ENCODE measurements at regions not wholly inside any gene's neighbourhood (a gene's known extent, or its start where the extent isn't known, plus 50 kb on each side); places are given as distances from the start of the nearest gene placed in this dataset.
"Not testable (repeated sequence)": the region's sequence is repeated elsewhere in the genome, so short reads cannot be mapped to it uniquely, and the experiment has no call there.

DNA sequence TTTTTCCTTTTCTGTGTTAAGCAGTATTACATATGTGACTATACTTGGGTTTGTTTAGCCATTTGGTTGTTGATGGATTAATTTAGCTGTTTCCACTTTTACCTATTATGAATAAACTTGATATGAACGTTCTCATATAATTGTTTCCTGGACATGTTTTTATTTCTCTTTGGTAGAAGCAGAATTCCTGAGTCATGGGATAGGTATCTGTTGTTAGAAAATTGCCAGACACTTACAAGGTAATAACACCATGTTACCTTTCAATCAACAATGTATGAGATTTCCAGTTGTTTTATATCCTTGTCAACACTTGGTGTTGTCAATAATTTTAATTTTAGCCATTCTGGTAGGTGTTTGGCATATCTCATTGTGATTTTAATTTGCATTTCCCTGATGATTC is 475.4 kb downstream of the IGSF11 start:
- DNase-seq (ENCODE audit: low read depth) = no peak

DNA sequence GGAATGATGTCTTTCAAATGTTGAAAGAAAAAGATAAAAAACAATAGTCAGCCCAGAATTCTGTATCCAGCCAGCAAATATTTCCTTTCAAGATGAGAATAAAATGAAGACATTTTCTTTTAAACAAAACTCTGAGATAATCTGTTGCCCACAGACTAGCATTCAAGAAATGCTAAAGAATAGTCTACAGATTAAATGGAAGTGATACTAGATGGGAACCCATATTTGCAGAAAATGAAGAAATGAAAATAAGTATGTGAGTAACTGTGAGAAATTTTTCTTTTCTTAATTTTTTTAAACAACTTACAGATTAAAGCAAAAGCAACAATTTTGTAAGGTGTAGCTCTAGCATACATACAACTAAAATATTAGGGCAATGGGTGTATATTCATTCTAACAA is 469.8 kb downstream of the IGSF11 start:
- DNase-seq (ENCODE audit: low read depth) = no peak

DNA sequence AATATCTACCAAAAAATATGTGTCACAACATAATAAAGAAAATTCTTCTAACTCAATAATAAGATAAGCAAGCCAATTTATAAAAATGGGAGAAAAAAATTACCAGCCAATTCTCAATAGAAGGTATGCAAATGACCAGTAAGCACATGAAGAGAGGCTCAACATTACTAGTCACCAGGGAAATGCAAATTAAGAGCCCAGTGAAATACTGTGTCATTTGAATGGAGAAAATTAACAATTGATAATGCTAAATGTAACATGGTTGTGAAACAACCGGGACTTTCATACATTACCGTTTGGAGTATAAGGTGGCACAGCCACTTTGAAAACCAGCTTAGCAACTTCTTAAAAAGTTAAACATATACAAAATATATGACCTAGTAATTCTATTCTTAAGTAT is 460.7 kb downstream of the IGSF11 start:
- DNase-seq (ENCODE audit: low read depth) = no peak

DNA sequence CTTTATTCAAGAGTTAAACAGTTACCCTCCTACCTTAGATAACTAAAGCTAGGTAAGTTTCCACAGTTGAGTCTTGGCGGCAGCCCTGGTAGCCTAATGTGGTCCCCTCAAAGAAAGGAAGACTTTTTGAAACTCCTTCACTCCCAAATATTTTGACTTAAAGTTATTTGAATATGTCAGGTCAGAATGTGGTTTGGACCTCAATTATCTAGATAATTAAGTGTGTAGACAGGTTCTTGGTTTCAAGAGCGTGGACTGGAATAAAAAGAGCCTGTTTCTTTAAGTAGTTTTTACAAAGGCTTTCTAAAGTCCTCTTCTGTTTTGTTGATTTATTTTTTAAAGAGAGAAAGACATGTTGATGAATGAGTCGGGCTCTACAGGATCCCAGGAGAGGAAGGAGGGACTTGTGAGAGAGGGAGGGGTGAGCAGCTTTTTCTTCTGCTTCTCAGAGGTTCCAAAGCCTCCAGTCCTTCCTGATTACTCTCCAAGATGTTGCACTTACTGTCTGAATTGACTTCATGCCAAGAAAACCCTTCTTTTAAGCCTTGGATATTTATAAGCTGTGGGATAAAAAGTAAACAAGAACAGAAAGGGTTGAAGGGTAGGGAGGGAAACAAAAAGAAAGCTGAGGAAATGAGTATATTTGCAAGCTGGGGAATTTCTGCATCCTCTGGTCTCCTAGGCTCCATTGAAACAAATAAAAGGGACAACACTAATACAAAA is 457.4 kb downstream of the IGSF11 start:
- DNase-seq (ENCODE audit: low read depth) = no peak

DNA sequence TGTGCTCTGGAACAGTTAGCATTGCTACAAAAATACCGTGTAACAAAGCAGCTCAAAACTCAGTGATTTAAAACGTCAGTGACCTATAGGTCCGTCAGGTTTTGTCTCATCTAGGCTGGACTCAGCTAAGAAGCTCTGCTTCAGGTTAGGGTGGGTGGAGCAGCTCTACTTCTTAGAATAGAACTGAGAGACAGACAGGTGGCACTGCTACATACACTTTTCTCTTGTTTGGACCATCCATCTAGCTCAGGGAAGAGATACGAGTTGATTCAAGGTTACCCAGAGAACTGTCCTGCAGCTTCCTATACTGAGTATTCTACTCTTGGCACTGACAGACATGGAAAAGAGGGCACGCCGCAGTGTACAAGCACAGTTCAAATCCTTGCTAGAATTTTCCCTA is 456.1 kb downstream of the IGSF11 start:
- no peak for DNase-seq (ENCODE audit: low read depth)

DNA sequence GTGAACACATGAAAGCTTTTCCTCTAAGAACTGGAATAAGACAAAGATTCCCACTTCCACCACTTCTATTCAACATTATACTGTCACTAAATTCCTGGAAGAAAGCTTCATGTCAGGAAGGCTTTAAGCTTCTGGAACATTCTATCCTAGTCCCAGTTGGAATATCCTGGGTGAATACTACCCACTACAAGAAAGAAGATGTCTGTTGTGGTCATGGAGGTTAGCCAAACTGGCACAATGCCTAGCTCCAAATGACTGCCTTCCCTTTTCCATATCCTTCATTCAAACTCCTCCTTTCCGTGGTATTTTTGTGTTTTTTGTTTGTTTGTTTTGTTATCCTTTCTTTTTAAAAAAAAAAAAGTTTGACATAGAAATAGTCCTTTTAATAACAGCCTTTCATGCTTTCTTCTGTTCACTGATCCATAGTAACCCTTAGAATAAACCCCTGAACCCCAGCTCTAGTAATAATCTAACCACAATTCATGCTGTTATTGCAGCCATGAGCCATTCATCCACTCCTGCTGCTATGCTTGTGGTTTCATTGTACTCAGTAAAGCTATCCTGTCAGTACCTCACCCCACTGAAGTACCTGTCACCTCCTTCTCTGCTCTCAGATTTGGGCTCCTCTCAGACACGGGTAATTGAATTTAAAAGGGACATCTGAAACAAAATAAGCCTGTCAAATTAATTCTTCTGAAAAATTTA is 447.5 kb downstream of the IGSF11 start:
- no peak for DNase-seq (ENCODE audit: low read depth)

DNA sequence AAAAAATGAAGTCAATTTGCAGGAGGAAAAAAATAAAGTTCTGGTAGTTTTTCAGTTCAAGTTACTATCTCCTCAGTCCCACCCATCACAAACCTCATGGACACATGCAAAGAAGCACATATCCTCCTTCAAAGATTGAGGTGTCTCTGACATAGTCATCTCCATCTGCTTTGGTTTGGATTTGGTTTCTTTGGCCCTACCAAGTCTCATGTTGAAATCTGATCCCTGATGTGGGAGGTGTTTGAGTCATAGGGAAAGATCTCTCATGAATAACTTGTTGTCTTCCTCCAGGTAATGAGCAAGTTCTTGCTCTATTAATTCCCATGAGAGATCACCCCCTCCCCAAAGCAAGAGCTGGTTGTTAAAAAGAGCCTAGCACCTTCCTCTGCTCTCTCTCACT is 446.8 kb downstream of the IGSF11 start:
- no peak for DNase-seq (ENCODE audit: low read depth)

DNA sequence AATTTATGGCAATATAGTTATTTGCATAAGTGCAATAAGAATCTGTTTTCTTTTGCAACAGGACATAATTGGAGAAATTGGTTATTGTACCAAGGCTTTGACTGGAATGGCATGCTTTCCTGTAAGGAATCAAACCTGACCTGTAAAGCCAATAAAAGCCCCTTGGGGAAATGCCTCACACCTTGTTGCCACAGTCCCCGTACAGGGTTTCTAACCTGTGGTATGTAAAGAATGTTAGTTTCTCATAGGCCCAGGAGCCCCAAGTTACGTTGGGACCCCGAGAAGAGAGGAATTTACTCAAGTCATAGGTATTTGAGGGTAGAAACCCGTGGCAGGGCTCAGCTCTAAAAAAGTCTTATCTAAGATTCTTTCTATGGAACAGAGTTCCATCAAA is 441.4 kb downstream of the IGSF11 start:
- no peak for DNase-seq (ENCODE audit: low read depth)

DNA sequence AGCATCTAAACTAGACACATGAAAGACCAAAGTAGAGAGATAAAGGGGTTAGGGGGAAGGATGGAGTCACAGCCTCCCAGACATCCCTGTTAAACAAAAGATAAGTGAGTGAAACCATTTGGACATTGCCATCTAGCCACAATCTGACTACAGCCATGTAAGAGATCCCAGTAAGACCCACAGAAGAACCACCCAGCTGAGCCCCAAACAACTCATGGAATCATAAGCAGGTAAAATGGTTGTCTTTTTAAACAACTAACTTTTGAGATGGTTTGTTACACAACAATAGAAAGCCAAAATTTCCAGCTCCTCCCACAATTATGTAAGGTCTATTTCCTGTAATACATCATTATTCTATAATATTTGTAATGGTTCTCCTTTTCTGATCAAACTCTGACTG is 437.5 kb downstream of the IGSF11 start:
- no peak for DNase-seq (ENCODE audit: low read depth)

DNA sequence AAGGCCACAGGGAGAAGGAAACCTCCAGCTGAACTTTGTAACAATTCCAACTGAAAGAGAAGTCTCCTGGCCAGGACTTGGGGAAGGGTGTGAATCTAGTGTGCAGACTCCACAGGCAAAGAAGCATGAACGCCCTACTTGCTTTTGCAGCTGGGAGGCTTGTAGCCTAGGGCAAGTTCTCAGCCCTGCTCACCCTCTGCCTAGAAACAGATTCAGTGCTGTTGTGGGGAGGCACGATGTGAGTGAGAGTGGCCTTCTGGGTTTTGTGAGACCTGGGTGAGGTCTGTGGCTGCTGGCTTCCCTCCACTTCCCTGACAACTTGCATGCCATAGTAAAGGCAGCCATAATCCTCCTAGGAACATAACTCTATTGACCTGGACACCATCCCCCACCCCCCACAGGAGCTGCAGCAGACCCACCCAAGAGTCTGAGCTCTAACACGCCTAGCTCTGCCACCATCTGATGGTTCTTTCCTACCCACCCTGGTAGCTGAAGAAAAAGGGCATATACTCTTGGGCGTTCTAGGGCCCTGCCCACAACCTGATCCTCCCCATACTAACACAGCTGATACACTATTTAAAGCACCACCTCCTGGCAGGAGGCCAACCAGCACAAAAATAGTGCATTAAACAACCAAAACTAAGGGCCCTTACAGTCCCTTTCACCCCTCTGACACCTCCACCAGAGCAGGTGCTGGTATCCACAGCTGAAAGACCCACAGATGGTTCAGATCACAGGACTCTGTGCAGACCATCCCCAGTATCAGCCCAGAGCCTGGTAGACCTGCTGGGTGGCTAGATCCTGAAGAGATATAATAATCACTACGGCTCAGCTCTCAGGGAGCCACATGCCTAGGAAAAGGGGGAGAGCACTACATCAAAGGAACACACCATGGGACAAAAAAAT is 426.5 kb downstream of the IGSF11 start:
- no peak for DNase-seq (ENCODE audit: low read depth)

DNA sequence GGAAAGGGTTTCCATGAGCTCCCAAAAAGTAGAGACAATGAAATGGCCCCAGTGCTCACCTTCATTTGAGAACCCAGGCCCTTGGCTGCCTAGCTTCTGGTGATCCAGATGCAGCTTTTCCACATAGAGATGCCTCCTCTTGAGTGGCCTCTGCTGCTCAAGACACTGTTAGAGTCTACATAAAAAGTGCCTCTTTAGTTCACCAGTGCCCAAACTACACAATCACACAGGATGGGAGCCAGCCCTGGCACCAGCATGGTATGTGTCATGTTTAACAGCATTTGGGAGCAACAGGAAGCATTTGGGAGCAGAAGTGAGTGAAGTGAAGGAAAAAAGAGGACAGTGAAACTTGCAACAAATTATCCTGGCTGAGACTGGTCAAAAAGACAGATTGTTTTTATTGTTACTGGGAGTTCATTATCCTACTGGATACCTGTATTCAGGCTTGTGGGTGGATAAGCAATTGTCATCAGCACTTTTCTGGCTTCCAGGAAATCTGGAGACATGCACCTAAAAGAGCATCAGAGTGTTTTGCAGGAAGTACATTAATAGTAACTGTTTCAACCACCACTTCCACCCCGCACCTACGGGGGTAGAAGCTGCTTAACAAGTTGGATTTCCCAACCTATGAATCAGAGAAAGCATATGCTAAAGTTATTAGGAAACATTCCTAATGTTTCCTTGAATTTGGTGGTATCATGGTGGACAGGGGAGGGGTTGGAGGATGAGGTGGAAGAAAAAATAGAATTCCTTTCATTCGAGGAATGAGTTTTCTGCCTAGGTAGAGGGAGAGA is 416.2 kb downstream of the IGSF11 start:
- no peak for DNase-seq (ENCODE audit: low read depth)

DNA sequence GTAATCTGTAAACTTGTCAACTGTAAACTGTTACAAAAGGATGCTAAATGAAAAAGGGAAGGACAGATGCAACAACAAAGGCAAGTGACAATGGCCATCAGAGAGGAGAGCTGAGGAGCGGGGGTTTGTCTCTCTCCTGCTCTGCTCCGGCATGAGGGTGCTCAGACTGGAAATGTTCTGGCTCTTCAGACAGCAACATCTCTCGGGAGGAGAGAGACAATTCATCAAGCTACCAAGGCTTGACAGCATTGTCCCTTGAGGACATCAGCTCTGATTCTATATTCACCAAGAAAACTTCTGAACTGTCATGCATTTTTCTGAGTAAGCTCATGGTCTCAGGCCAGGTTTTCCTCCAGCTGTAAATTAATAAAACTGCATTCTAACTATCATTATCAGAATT is 408.2 kb downstream of the IGSF11 start:
- no peak for DNase-seq (ENCODE audit: low read depth)

DNA sequence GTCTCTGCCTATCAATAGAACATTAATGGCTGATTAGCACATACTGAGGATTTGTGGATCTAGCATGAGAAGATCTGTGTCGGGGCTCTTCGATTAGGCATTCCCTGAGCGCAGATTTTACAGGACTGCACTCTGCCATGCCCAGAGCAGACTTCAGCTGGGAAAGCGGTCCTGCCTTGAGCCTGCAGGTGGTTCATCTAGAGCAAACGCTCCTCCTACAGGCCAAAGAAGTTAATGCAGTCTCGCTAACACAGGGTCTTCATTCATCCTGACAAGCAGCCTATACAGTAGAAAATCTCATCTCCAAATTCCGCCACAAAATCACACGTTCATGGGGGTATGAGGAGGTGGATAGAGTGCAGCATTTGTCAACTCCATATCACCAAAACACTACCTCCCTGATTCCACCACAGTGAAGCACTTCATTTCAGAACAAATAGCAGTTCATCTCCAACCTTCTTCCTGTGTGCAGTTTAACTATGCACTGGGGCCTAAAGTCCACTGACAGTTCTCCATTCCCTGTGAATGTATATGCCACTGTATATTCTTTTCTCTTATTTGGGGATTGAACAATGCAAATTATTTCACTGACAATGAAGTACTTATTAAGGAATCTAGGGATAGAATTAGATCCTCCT is 405.8 kb downstream of the IGSF11 start:
- peak; percentile 2 for DNase-seq (ENCODE audit: low read depth)

DNA sequence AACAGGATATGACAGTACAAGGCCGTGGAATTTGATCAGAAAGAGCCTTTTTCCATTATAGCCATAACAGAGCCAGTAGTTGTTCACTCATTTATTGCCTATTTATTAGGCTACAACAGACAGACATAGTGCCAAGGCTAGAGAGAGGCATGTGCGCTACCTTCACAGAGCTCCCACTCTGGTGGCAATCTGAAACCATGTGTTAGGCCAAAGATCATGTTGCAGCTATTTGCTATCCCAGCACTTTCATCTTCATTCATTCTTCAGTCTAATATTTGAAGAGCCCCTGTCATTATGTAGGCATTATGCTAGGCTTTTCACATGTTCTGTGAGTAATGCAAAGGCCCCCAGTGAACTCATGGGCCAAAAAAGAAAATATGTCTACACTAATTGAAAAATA is 404.8 kb downstream of the IGSF11 start:
- no peak for DNase-seq (ENCODE audit: low read depth)

DNA sequence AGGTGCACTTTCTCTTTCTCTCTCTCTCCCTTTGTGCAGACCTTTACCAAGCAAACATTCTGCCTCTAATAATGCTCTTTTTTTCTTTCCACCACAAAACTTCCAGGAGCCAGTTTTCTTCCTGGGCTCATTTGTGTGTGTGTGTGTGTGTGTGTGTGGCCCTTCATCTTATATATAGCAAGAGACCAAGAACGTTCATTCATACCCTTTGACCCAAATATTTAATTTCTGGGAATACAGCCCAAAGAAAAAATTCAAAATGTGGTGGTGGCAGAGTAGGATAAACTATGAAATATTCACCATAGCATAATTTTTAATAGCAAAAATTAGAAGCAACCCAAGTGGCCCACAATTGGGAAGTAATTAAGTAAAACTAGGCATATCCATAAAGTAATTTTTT is 398.9 kb downstream of the IGSF11 start:
- DNase-seq (ENCODE audit: low read depth) = no peak

DNA sequence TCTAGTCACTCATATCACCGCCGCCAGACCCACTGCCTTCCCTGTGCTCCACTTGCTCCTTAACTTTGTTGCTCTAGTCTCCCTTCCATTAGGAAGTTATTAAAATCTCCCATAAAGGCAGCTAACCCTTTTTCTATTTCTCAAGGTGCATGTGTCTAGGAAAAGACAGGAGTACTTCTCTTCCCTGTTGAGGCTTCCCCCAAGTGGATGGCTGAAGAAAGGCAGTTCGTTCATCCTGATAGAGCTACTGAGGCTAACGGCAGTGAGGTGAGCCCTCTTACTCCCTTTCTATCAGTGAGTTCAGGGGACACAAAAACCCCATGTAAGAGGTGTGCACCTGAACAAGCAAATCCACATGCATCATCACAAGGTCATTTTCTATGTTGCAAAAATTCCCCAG is 397.8 kb downstream of the IGSF11 start:
- no peak for DNase-seq (ENCODE audit: low read depth)

DNA sequence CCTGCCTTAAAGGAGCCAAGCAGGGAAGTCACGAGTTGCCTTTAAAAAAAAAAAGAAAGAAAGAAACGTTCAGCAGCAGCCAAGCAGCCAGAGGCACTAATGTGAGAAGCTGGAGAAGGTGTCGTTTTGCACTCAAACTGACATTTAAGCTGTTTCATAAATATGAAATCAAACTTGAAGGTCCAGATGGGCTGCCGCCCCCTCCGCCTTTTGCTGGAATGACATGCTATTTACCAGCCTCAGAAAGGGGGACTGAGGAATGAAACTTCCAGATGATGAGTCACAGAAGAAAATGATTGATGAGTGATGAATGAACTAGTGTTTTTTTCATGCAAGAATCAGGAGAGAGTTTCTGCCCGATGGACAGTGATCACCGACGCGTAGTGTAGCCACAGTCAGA is 396.8 kb downstream of the IGSF11 start:
- no peak for DNase-seq (ENCODE audit: low read depth)

DNA sequence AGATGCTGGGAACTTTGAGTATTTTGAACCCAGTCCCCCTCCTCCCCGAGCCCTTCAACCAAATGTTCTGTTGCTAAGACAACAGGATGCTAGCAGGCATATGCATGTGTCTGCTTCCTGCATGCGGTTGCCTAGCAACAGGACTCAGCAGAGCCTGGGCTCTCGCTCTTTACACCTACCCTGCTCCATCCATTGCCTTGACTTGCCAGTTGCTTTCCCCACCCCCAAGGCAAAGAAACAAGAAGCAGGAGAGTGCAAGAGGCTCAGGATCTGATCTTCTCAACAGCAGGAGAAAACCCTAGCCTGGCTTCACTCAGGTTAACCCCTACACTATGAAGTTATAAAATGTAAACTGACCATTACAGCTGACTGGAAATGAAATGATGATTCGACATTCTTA is 393.0 kb downstream of the IGSF11 start:
- no peak for DNase-seq (ENCODE audit: low read depth)

DNA sequence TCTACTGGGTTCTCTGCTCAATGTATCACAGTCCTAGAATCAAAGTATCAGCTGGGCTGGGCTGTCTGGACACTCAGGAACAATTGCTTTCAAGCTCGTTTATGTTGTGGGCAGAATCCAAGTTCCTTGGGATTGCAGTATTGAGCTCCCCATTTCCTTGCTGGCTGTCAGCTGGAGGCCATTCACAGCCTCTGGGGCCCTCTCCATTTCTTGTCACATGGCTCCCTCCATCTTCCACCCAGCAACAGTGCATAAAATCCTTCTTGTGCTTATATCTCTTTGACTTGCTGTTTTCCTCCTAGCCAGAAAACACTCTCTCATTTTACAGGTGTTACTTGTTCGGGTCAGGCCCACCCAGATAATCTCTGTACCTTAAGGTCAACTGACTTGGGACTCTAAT is 363.5 kb downstream of the IGSF11 start:
- no peak for DNase-seq (ENCODE audit: low read depth)

DNA sequence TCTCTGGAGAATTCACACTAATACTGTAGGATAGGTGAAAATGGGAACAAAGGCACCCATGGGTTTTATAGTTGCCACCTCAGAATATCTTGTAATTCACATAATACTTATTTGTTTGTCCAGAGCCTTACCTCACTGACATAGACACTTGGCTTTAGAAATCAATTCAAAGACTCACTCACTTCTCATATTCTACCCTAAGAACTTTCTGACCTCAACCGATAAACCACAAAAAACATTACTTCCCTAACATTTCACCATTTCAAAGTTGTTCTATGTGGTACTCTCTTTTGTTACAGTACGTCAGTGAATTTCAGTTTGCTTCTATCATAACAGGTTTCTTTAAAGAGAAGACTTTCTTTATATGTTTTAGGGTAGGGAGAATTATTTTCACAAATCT is 359.3 kb downstream of the IGSF11 start:
- no peak for DNase-seq (ENCODE audit: low read depth)

DNA sequence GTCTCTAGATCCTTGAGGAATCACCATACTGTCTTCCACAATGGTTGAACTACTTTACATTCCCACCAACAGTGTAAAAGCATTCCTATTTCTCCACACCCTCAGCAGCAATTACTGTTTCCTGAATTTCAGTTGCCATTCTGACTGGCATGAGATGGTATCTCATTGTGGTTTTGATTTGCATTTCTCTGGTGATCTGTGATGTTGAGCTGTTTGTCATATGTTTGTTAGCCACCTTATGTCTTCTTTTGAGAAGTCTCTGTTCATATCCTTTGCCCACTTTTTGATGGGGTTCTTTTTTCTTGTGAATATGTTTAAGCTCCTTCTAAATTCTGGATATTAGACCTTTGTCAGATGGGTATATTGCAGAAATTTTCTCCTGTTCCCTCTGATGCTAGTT is 356.0 kb downstream of the IGSF11 start:
- not testable (repeated sequence) for DNase-seq (ENCODE audit: low read depth)

DNA sequence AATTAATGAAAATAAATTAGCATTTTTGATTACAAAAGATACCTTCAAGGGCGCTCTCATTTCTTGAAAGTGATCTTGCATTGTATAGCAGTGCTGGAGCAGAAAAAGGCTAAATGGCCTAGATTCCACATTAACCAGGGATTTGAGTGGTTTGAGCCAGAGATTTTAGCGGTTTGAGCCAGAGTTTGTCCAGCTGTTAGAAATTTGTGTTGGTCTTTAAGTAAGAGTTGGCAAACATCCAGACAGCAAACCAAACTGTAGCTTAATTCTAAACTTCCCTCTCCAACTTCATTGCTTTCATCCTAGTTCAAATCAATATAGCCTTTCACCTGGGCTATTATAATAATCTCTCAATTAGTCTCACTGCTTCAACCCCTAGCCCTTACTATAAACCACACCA is 351.7 kb downstream of the IGSF11 start:
- DNase-seq (ENCODE audit: low read depth) = no peak

Data from GM04504 (cell line).